PC-3 (cell line): ENCODE measurements at regions not wholly inside any gene's neighbourhood (a gene's known extent, or its start where the extent isn't known, plus 50 kb on each side); places are given as distances from the start of the nearest gene placed in this dataset.

Experiments
- EZH2 ChIP-seq: fragments of 300-600 bp; sonication (generic); IDR thresholded peaks from one replicate; pipeline ENCODE4 v1.6.1; 2017; ENCODE audit warnings: antibody characterized with exemption, mild to moderate bottlenecking, low read length; ENCODE audit not compliant: unreplicated experiment
- TF ChIP-seq, protein P1 (sequence below): fragments of 300-600 bp; sonication (generic); conservative IDR thresholded peaks from 2 replicates; pipeline ENCODE4 v1.5.1; 2017; ENCODE audit warnings: antibody characterized with exemption, low read depth, mild to moderate bottlenecking, low read length

- TF ChIP-seq, protein P1, sequence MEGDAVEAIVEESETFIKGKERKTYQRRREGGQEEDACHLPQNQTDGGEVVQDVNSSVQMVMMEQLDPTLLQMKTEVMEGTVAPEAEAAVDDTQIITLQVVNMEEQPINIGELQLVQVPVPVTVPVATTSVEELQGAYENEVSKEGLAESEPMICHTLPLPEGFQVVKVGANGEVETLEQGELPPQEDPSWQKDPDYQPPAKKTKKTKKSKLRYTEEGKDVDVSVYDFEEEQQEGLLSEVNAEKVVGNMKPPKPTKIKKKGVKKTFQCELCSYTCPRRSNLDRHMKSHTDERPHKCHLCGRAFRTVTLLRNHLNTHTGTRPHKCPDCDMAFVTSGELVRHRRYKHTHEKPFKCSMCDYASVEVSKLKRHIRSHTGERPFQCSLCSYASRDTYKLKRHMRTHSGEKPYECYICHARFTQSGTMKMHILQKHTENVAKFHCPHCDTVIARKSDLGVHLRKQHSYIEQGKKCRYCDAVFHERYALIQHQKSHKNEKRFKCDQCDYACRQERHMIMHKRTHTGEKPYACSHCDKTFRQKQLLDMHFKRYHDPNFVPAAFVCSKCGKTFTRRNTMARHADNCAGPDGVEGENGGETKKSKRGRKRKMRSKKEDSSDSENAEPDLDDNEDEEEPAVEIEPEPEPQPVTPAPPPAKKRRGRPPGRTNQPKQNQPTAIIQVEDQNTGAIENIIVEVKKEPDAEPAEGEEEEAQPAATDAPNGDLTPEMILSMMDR: no peak
- TF ChIP-seq EZH2: no peak
Measured at GRCh38 chr2:16978301-16978700, 312.7 kb upstream of the CYRIA start.
